DMS 273 (cell line): ENCODE measurements at regions not wholly inside any gene's neighbourhood (a gene's known extent, or its start where the extent isn't known, plus 50 kb on each side); places are given as distances from the start of the nearest gene placed in this dataset.

Experiments
- DNase-seq: peaks from one replicate; lab custom pipeline; 2025; ENCODE audit not compliant: unreplicated experiment; lab: John Stamatoyannopoulos, UW

- no peak for DNase-seq
Measured at GRCh38 chr11:134882671-134883297, 470.7 kb upstream of the B3GAT1 start.

GRCh38 chr11:134882141-134882540 lies 470.1 kb upstream of the B3GAT1 start:
- no peak for DNase-seq

- no peak for DNase-seq
Measured at GRCh38 chr11:134880788-134881187, 468.7 kb upstream of the B3GAT1 start.

GRCh38 chr11:134879931-134880330 lies 467.9 kb upstream of the B3GAT1 start:
- DNase-seq = no peak

- no peak for DNase-seq
Measured at GRCh38 chr11:134879341-134879740, 467.3 kb upstream of the B3GAT1 start.

GRCh38 chr11:134878785-134879184 lies 466.7 kb upstream of the B3GAT1 start:
- DNase-seq = no peak

- DNase-seq = no peak
Measured at GRCh38 chr11:134876226-134876625, 464.2 kb upstream of the B3GAT1 start.

GRCh38 chr11:134866981-134867675 lies 455.1 kb upstream of the B3GAT1 start:
- no peak for DNase-seq

- DNase-seq = no peak
Measured at GRCh38 chr11:134866215-134866614, 454.2 kb upstream of the B3GAT1 start.

GRCh38 chr11:134864968-134865305 lies 452.9 kb upstream of the B3GAT1 start:
- DNase-seq = no peak

GRCh38 chr11:134864233-134864967 lies 452.4 kb upstream of the B3GAT1 start:
- DNase-seq = no peak

GRCh38 chr11:134863294-134863693 lies 451.3 kb upstream of the B3GAT1 start:
- DNase-seq = no peak

GRCh38 chr11:134862587-134863195 lies 450.6 kb upstream of the B3GAT1 start:
- DNase-seq = no peak

- no peak for DNase-seq
Measured at GRCh38 chr11:134862105-134862502, 450.1 kb upstream of the B3GAT1 start.

- DNase-seq = no peak
Measured at GRCh38 chr11:134861490-134862104, 449.6 kb upstream of the B3GAT1 start.

- no peak for DNase-seq
Measured at GRCh38 chr11:134858783-134859480, 446.9 kb upstream of the B3GAT1 start.

- DNase-seq = no peak
Measured at GRCh38 chr11:134857035-134857434, 445.0 kb upstream of the B3GAT1 start.

GRCh38 chr11:134856056-134856971 lies 444.3 kb upstream of the B3GAT1 start:
- no peak for DNase-seq
